HG03066 (cell line): ENCODE measurements at regions not wholly inside any gene's neighbourhood (a gene's known extent, or its start where the extent isn't known, plus 50 kb on each side); places are given as distances from the start of the nearest gene placed in this dataset.

ENCODE experiments used
- ATAC-seq: cut with Tn5 transposase; IDR thresholded peaks from one replicate; pipeline ENCODE4 v1.9.1; 2021; ENCODE audit warnings: low read depth; ENCODE audit not compliant: unreplicated experiment

GRCh38 chr9:1460143-1460769, 410.1 kb downstream of the DMRT2 start:
- ATAC-seq, result peak; percentile 80

- ATAC-seq, result no peak
Measured at GRCh38 chr9:1461812-1462211, 411.7 kb downstream of the DMRT2 start.

GRCh38 chr9:1462626-1463308, 412.6 kb downstream of the DMRT2 start:
- no peak for ATAC-seq

GRCh38 chr9:1469996-1470395, 419.8 kb downstream of the DMRT2 start:
- ATAC-seq, result peak; percentile 93

DNA sequence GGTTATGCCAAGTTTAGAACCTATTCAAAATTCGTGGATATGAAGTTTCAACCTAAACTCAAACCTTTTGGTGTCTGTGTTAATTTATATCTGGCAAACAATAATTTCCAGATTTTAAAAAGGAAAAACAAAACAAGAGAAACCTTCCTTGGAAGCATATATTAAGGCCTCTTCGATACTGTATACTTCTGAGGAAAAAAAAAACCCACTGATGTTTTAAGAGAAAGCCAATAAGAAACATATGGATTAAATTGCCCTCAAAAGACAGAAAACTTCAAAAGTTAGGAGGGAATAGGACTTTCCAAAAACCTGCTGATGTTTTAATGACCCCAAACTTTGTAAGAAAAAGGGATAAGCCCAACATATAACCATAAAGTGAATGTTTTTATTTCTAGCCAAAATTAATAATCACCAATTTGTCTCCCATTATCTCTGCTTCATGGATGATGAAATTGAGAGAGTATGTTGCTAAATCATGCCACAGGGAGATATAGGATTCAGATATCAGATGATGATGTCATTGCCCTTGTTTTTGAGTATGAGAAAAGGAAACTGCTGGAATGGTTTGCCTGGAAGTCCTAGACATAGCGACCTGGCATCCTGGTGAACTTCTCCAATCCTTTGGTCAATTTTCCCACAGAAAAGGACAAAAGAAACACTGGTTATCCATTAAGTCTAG, 423.9 kb downstream of the DMRT2 start:
- no peak for ATAC-seq

DNA sequence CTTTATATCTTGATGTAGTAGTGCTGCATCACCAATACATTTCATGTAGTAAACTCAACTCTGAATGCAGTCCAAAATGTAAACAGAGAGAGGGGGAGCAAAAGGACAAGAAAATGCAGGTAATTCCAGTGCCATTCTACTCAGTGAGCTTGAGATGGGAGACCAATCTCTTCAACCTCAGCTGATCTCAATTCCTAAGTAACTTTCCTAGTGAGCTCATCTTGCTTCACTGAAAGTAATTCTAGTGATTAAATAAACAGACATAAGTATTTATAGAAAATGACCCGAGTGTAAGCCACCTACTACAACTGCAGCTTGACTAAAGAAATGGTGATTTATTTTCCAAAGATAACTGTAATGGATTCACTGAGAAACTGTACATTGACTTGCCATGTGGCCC, 424.5 kb downstream of the DMRT2 start:
- no peak for ATAC-seq

- ATAC-seq, result peak; percentile 78
Measured at GRCh38 chr9:1490341-1491232, 440.4 kb downstream of the DMRT2 start.

DNA sequence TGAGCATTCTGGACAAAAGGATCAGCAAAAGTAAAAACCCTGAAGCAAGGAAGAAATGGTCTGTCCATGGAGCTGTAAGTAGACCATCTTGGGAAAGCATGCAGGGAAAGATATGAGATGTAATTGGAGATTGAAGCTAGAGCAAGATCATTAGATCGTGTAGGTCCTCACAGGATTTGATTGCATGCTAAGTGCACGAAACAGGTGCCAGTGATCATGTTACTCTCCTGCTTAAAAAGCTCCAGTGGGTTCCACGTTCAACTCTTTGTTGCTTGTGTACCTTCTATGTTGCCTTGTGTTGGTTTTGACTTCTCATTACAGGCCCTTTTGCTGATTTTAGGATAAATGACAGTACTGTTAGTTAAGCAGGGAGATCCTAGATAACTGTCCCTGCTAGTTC, 442.0 kb downstream of the DMRT2 start:
- ATAC-seq, result no peak

DNA sequence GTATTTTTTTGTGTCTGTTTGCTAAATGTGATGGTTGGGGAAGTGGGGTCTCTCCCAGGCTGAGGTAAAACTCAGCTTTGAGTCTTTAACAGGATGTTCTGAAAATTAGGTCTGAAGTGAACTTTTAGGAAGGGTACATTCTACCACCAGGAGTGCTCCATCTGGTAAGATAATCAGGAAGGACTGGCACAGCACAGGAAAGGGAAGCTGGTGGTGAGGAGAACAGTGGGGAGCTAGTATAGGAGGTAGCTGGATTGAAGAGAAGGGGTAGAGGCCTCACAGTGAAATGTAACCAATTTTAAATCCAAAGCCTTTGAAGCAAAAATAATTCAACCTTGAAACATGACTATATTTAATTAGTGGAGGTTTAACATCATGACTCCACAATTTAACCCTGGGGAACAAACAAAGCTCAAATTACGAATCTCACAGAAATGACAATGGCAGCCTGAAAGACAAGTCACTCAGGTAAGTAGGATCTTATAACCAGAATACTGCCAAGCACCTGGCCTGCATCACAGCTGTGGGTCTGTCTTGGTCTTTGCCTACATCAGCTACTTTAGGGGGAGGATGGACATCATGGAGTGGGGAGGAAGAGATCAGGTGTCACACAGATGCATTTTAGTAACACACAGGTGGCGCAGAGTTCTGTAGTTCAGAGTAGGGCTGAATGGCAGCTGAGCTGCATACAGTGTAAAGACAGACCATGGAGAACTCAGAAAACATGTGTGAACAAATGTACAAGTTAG, 445.3 kb downstream of the DMRT2 start:
- ATAC-seq, result no peak

GRCh38 chr9:1505489-1505888, 455.3 kb downstream of the DMRT2 start:
- no peak for ATAC-seq

DNA sequence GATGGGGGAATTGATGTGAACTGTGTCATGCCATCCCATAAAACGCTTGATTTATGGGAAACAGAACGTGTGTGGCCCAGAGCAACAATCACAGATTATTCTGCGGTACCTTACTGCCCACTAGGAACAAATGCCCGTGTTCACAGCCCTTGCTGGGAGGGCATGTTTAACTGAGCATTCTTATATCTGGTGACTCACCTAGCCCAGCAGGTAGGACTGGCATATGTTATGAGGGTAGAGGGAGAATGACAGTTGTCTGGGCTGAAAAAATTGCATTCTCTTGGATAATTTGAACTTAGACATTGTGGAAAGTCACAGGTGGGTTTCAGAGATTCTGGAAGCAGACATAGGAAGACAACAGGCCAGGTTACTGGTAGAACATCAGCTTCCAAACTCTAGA, 460.6 kb downstream of the DMRT2 start:
- ATAC-seq, result no peak

DNA sequence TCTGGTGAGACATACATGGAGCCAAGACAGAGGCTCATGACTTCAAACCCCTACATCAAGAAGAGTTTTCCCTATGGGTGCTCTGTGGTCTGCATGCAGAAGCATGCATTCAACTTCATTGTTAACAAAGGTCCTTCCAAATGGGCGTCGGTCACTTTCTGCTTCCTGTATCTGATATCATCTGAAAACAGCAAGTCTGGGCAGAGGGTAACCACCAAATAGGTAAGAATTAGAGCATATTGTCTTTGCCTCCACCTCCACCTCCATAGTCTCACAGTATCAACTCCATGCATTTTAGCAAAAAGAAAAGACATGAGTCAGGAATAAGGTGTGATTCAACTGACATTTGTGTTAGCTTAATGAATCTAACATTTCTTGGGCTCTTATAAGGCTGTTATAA, 462.9 kb downstream of the DMRT2 start:
- no peak for ATAC-seq

GRCh38 chr9:1514250-1514649, 464.1 kb downstream of the DMRT2 start:
- ATAC-seq, result no peak

DNA sequence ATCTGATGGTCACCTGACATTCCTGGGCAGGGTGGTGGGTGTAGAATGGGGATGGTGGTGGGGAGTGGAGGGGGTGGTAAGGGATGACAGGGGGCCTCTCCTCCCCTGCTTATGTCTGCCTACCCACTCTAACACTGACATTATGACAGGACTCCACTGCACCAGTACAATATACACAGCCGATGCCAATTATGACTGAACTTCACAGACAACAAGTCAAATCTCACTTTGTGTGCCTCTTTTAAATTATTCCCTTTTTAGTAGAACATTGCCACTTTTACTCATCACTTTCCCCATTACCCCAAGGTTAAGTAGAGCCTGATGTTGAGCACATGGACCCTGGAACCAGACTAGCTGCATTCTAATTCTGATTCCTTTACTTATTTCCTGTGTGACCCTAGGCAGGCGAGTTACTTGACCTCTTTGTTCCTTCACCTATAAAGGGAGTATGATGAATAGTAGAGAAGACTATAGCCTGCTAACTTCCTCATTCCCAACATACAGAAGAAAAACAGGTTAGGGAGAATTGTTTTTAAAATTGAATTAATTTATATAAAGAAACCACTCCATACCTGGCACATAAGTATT, 464.7 kb downstream of the DMRT2 start:
- no peak for ATAC-seq

GRCh38 chr9:1515557-1515956, 465.4 kb downstream of the DMRT2 start:
- ATAC-seq, result no peak

- ATAC-seq, result no peak
Measured at GRCh38 chr9:1521547-1521946, 471.4 kb downstream of the DMRT2 start.

DNA sequence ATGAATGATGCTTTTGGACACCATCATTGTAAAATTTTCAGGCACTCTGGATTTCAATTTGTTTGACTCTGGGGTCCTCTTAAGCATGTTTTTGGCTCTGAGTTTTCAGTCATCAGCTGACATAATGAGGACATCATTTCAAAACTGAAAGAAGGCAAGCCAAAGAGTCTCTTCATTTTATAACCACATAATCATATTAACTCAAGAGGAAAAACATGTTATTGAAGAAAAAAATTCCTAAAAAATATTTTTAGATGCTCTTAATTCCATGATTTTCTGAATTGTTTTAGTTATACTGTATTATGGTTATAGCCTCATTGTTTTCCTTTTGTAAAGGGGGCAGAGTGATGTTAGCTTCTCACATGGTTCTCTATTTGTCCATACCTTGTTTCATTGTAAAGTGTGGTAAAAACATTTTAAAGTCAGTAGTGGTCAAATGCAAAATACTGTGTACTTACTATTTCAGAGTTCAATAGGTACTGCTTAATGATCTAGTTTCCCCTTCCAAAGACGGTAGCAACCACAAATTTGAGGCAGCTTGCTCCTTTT, 472.1 kb downstream of the DMRT2 start:
- peak; percentile 65 for ATAC-seq

DNA sequence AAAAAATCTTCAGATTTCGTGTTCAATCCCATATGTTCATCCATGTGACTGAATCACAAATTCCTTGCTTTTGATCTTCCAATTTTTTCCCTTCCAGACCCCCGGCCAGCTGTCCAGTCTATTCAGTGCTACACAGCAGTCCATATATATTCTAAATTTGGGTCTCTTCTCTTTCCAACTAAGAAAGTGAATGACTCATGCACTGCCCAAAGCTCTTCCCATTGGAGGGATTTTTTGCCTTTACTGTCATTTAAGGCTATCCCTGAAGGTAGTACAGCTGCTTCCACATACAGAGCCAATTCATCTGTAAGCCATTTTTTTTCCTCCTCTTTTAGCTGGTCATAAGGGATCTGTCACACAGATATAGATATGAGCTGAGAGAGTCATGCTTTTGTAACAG, 478.3 kb downstream of the DMRT2 start:
- ATAC-seq, result no peak

DNA sequence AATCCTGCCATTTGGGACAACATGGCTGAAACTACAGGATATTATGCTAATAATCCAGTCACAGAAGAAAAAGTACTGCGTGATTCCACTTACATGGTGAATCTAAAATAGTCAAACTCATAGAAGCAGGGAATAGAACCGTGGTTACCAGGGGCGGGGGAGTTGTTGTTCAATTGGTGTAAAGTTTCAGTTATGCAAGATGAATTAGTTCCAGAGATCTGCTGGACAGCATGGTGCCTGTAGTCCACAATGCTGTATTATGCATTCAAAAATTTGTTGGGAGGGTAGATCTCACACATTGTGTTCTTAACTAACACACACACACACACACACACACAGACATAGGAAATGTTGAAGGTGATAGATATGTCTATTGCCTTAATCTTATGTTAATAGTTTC, 480.5 kb downstream of the DMRT2 start:
- ATAC-seq, result no peak

GRCh38 chr9:1531424-1531823, 481.3 kb downstream of the DMRT2 start:
- ATAC-seq, result no peak
